ENCODE measurements at regions not wholly inside any gene's neighbourhood (a gene's known extent, or its start where the extent isn't known, plus 50 kb on each side); places are given as distances from the start of the nearest gene placed in this dataset.
"Not testable (repeated sequence)": the region's sequence is repeated elsewhere in the genome, so short reads cannot be mapped to it uniquely, and the experiment has no call there.

DNA sequence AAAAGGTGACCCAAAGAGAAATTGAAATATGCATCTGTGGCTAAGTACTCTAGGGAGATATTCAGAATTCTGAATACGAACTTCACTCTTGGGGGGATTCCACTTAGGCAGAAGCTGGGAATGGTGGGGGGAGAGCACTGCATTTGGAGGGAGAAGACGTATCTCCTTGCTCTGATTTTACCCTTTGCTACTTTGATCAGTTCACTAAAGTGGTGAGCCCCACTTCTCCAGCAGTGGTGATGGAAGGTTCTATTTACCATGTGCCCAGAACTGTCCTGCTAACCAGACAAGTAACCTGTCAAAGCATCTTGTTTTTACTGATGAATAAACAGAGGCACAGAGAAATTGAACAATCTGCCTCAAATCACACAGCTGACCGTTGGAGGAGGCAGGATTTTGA is 483.4 kb downstream of the SIPA1L2 start:
- no peak for DNase-seq

DNA sequence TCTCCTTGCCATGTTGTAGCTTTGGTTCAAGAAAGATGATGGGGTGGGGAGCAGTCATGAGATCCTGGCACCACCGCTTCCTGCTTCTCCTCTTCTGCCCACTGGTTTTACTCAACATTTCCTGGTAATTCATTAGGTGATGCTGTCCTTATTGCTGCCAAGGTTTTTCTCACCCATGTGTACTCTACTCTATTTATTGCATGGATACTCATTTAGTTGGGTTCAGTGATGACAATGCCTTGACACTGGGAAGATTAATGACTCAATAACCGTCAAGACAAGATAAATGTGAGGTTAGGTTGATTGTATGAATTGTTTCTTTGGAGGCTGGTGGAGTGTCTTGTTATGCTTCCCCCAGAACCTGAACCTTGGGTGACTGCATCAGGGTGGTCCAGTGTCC is 484.2 kb downstream of the SIPA1L2 start:
- DNase-seq = no peak

DNA sequence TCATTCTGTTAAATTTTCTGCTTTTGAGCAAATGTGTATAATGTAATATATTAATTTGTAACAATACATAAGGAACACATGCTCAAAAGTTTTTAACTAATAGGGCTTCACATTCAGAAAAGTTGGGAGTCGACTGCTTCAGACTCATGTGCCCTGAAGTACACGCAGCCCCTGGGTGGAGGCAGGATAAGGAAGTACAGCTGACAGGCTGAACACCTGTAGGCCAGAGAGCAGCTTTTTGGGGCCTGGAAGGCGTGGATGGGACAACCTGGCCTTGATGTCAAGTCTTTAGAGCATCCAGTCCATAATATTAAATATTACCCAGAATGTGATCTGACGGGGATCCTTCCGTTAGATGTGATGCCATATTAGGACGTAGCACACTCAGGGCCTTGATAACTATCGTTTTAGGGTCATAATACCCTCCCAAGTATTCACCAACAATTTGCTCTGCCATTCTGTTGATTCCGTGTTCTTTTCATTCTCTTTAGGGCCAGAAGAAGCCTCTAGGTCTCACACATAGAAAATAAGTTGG is 485.2 kb downstream of the SIPA1L2 start:
- no peak for DNase-seq

DNA sequence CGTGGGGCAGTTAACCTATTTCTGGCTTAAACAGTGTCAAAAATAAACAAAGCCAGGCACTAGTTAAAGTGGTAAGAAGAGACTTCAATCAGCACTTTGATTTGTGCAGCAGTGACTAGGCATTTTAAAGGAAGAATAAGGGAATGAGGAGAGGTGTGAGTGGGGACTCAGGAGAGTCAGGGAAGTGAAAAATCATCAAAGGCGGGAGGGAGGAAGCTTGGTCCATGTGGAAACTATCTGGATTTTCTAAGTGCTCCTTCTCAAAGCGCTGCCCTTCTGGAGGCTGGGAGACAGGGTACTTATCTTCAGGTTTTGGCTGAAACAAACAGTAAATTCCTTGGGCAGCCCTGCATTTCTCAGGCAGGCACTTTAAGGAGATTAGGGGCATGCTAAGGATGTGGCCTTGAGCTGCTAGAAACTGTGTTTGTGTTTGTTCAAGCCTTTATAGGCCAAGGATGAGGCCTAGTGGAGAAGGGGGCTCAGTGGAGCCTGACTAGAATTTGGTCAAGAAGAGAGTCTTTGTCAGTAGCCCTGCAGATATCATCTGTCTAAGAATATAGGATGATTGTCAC is 486.5 kb downstream of the SIPA1L2 start:
- no peak for DNase-seq

DNA sequence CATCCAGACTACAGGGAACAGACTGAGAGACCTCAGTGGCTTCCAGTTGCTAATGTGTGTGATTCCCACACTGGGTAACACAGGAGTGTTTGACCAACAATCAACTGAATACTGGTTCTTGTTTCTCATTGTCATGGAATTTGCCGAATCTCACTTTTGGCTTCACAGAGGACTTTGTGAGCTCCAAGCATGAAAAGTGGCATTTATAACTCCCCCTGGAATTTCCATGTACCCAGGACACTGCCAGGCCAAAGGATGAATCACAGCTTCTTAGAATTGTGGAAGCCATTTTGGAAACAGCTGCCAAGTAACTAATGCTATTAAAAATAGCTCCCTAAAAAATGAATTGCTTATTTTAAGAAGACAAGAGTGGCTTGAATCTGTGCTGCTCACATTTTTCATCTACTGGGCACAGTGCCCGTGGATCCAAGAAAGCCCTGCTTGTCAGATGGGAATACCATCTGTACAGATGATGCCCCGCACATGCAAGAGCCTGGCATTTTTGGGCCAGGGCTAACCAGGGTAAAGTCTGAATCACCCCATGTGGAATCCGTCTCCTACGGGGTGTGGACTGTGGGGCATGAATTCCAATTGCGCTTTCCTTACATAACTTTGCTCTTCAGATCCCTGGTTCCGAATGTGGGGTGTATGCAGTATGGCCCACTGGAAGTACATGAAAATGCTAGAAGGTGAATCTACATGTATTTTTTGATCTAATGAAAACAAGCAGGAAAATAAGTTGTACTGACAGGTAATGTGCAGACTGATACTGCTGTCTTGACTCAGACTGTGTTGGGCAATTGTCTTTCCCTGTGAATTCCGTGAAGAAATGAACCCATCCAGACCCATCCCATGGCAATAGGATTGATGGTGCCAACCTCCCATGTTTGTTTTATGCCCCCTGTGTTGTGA is 487.3 kb downstream of the SIPA1L2 start:
- DNase-seq = no peak

DNA sequence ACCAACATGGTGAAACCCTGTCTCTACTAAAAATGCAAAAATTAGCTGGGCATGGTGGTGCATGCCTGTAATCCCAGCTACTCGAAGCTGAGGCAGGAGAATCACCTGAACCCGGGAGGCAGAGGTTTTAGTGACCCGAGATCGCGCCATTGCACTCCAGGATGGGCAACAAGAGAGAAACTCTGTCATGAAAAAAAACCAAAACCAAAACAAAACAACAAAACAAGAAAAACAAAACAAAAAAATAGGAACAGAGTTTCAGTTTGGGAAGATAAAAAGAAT is 488.8 kb downstream of the SIPA1L2 start:
- not testable (repeated sequence) for DNase-seq

DNA sequence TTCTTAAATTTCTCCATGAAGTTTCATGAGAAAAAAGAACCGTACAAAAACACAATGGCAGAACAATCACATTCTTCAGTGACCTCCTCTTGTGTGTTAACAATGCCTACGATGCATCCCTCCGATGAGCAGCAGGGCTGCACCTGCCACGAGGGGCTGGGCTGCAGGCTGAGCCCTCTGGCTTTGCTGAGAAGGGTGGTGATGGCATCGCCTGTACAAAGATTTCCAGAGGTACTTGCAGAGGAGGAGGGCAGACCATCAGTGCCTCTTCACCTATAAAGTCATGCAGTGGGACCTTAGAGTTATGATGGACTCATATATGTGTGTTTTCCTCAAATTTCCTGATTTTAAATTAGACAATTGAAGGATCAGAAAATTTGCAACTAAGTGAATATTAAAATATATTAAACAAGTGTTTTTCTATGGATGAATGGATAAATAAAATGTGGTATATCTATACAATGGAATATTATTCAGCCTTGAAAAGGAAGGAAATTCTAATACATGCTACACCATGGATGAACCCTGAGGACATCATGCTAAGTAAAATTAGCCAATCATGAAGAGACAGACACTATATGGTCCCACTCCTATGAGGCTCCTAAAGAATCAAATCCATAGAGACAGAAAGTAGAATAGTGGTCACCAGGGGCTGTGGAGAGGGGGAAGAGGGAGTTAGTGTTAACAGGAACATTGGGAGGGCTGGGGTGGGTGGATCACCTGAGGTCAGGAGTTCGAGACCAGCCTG is 489.3 kb downstream of the SIPA1L2 start:
- DNase-seq = no peak

DNA sequence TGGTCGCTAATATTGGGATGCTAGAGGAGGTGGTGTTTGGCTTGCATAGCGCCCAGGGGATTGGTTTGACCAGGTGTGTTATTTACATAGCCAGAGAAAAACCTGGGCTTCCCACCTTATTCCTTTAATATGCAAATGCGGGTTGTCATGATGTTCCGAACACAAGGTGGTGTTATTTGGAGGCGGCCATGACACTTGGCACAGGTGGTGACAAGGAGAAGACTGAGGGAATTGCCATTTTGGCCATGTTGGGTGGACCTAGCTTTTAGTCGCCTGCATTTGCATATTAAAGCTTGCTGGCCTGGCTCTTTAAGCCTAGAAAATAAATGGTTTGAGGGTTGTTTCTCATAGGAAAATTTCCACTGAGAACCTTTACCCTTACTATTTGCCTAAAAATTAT is 490.5 kb downstream of the SIPA1L2 start:
- no peak for DNase-seq

DNA sequence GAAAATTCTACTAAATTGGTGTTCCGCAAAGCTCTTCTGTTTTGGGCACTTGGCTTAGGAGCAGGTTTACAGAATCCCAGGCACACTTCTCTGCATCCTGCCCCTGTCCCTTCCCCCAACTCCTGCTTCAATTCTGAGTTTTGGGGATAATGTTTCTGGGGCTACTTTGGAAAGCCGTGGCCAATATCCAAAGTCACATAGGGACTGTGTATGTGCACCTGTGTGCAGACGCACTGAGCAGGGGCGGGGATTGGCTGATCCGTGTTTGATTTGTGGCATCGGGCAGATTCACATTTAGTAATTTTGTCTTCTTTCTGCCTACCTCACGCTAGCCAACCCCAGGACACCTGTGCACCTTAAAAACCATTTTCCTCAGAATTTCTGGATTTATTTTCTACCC is 491.9 kb downstream of the SIPA1L2 start:
- no peak for DNase-seq

DNA sequence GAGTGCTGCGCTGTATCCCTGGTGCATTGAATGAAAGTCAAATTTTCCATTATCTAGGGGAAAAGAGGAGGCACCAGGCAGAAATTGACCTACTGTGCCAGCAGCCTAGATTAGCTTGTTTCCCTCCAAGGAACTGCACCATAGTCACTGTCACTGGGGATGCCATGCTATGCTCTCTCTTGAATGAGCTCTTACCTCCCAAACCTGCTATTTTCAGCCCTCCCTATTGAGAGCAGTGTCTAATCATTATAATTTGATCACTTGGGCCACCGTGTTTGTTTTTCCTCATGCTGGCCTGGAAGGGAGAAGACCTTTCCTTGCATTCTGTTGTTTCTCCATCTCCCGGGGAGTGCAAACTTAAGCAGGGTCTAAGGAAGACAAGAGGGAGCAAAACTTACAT is 492.9 kb downstream of the SIPA1L2 start:
- no peak for DNase-seq

DNA sequence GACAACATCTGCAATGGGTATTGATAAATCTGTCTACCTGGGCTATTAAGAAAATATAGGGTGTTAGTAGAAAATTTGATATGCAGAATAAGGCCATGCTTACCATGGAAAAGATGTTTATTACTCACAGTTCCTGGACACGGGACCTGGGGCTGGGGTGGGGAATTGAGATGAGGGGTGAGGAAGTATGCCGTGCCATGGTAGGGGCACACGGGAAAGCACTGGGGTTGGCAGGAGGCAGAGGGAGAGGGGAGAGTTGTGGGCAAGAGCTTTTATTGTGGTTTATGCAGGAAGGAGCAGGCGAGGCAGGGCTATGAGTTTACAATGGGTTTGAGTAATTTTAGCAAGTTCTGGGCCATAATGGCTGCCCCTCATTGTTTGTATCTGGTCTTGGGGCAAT is 493.8 kb downstream of the SIPA1L2 start:
- DNase-seq = no peak

DNA sequence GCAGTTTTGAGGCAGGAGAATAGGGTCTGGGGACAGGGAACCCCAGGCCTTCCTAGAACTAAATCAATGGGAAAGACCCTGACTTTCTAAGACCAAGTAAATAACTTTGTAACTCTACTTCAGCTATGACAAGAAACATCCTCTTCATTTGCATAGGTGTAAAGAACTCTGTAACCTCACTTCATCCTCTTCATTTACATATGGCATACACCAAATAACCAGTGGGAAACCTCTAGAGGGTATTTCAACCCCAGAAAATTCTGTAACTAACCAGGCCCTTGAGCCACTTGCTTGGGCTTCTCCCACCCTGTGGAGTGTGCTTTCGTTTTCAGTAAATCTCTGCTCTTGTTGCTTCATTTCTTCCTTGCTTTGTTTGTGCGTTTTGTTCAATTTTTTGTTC is 495.6 kb downstream of the SIPA1L2 start:
- no peak for DNase-seq

DNA sequence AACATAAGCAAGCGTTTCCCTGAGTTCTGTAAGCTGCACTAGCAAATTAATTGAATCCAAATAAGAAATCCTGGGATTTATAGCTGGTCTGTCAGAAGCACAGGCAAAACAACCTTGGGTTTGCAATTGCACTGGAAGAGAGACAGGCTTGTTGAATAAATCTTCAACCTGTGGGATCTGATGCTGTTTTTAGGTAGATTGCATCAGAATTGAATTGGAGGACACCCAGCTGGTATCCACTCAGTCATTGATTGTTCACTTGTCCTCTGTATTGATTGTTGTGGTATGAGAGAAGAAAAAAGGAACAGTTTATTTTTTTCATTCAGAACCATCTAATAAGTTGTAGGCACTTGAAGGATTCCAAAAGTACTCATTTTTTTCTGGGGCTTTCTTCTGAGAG is 497.4 kb downstream of the SIPA1L2 start:
- no peak for DNase-seq

DNA sequence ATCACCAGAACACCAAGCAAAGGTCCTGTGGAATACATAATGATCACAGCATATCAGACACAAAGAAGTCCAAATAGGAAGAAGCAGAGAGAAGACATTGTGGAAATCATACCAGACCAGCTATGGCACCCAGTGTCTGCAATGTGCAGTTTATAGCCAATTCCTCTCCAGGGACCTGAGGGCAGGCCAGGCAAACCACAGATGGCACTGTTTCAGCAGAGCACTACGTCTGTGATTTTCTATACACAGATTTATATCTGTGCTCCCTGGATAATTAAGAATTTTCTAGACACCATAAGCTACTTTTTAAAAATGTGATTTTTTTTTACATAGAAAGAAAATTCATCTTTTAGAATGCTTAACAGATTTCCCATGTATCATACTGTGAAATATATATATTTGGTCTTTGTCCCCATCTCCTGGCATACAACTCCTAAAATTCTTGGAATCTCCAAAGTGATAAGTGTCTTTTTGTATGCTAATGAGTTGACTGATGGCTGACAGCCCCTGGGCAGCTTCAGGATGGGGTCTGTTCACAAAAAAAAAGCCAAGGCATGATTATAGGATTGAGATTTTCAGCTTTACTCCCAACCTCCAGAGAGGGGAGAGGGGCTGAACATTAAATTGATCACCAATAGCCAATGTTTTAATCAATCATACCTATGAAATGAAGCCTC is 498.1 kb downstream of the SIPA1L2 start:
- DNase-seq = no peak

DNA sequence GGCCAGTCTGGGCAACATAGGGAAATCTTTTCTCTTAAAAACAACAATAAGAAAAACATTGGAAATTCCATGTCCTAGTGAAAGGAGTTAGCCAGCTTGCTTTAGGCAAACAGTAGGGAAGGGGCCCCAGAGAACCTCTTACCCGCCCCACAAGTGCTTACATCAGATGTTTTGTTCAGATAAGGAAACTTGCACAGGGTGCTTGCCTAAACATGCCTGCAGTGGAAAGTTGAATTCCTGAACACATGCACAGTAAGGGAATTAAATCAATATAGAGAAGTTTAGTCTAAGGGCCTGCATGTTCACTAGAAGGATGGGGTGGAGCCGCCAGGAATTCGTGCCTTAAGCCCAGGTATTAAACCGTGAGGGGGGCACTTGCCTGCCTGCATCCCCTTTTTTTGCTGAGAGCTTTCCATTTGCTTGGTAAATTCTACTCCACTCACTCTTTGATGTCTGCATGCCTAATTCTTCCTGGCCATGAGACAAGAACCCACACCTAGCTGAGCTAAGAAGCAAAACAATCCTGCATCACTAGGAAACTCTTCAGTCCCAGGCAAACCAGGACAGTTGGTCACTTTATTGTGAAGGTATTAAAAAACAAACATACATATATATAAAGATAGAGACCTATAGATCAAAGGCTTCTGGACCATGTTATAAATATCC is 499.0 kb downstream of the SIPA1L2 start:
- DNase-seq = no peak

DNA sequence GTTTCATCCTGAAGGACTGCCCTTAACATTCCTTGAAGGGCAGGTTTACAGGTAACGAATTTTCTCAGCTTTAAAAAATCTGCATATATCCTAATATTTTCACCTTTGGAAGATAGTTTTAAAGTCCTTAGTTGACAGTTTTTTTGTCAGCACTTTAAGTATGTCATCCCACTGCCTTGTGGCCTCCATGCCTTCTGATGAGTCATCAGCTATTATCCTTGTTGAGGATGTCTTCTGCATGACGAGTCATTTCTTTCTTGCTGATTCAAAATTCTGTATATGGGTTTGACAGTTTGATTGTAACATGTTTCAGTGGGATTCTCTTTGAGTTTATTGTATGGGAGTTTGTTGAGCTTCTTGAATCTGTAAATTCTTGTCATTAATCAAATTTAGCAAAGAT is 500.6 kb downstream of the DISC1 start:
- no peak for DNase-seq

DNA sequence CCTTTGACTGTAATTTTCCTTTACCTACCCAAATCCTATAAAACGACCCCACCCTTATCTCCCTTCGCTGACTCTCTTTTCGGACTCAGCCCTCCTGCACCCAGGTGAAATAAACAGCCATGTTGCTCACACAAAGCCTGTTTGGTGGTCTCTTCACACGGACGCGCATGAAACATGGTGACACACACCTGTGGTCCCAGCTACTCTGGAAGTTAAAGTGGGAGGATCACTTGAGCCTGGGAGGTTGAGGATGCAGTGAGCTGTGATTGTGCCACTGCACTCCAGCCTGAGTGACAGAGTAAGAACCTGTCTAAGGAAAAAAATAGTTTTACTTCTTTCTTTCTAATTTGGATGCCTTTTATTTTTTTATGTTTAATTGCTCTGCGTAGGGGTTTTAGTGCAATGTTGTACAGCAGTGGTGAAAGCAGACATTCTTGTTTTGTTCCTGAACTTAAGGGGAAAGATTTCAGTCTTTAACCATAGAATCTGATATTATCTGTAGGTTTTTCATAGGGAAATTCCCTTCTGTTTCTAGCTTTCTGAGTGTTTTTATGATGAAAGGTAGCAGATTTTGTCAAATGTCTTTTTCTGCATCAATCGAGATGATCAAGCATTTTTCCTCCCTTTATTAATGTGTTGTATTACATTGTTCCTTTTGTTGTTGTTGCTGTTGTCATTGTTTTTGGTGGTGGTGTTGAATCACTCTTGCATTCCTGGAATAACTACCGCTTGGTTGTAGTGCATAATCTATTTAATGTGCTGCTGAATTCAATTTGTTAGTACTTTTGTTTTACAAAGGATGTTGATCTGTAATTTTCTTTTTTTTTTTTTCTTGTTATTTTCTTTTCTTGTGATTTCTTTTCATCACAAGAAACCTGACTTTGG is 497.4 kb downstream of the DISC1 start:
- no peak for DNase-seq

DNA sequence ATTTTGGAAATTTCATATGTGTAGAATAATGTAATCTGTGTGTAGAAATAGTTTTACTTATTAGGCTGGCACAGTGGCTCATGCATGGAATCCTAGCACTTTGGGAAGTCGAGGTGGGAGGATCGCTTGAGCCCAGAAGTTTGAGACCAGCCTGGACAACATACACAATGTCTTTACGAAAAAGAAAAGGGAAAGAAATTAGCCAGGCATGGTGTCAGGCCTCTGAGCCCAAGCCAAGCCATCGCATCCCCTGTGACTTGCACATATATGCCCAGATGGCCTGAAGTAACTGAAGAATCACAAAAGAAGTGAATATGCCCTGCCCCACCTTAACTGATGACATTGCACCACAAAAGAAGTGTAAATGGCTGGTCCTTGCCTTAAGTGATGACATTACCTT is 491.3 kb downstream of the DISC1 start:
- DNase-seq = not testable (repeated sequence)

DNA sequence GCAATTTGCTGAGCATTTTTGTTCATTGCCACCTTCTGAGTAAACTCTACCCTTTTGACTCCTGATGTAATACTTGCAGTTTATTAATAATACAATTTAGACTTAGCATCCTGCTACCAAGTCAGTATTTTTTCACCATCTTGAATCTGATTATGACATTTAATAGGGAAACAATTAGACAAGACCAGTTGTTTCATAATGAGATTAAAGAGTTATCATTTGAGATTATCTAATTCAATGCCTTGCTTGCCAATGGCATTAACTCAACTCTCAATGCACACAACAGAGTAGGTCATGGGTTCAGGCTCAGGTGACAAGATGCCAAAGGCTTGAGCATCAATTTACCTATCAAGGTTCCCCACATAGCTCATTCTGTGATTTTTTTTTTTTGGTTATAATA is 488.4 kb downstream of the DISC1 start:
- no peak for DNase-seq

DNA sequence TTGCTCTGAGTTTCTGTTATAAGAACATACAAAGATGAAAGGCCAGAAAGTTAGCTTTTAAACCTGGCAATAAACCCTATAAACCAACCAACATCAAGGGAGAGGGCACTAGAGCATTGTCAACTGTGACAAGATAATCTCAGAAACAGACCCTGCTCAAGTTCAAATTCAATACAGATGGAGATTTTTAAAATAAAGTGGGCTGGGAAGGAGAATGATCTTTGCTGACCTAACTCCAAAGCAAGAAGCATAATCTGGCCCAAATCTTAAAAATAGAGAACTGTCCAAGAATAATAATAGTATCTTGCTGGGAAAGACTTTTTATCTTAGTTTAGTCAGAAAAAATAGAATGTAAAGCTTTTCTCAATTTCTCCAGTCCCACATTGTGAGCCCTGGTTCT is 485.5 kb downstream of the DISC1 start:
- DNase-seq = no peak

DNA sequence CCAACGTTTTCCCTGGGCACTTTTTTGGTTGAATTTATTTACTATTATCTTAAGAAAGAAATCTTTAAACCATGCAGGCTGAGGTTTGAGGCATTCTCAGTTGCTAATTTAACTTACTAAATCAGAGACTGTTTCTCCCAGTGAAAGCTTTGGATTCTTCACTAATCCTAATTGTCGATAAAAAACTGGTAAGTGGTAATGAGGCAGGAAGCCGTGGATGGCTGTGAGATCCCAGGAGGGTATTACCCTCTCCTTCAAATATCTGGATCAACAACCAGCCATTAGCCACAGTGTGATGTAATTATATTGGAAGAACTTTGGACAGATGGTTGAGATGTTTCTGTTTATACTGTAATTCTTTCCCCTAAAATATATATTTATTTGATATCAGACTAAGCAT is 485.0 kb downstream of the DISC1 start:
- DNase-seq = no peak
